GM18907 (cell line): ENCODE measurements at regions not wholly inside any gene's neighbourhood (a gene's known extent, or its start where the extent isn't known, plus 50 kb on each side); places are given as distances from the start of the nearest gene placed in this dataset.

Source experiments
- ATAC-seq: cut with Tn5 transposase; IDR thresholded peaks from one replicate; pipeline ENCODE4 v1.9.1; 2021; ENCODE audit warnings: mild to moderate bottlenecking, moderate library complexity; ENCODE audit not compliant: unreplicated experiment

GRCh38 chr2:203812294-203813221, 55.0 kb upstream of the CTLA4 start:
- ATAC-seq, result no peak

- no peak for ATAC-seq
These were observed 53.9 kb upstream of the CTLA4 start for GRCh38 chr2:203813684-203814083.

GRCh38 chr2:203814661-203815540, 52.7 kb upstream of the CTLA4 start:
- ATAC-seq, result peak; percentile 78

GRCh38 chr2:203815541-203815898, 52.1 kb upstream of the CTLA4 start:
- ATAC-seq, result no peak

GRCh38 chr2:203817147-203817546, 50.4 kb upstream of the CTLA4 start:
- no peak for ATAC-seq
